Endodermal cell (in vitro differentiated cells): ENCODE measurements at regions not wholly inside any gene's neighbourhood (a gene's known extent, or its start where the extent isn't known, plus 50 kb on each side); places are given as distances from the start of the nearest gene placed in this dataset.

ENCODE experiments used
- DNase-seq: peaks from one replicate; pipeline ENCODE4 v3.0.0-alpha.2; 2017
- H3K27ac ChIP-seq: 2 replicates; pipeline ENCODE4 v1.5.1; 2013; ENCODE audit warnings: mild to moderate bottlenecking, low read depth, low read length, moderate library complexity
- H3K27me3 ChIP-seq: 2 replicates; pipeline ENCODE4 v1.6.1; 2013; ENCODE audit warnings: mild to moderate bottlenecking, low read length, moderate library complexity; ENCODE audit not compliant: insufficient read depth, control insufficient read depth, poor library complexity, severe bottlenecking
- H3K36me3 ChIP-seq: 2 replicates; pipeline ENCODE4 v1.7.0; 2013; ENCODE audit warnings: mild to moderate bottlenecking, low read length, moderate library complexity; ENCODE audit not compliant: control insufficient read depth, insufficient read depth
- H3K4me1 ChIP-seq: one replicate; pipeline ENCODE4 v1.7.0; 2013; ENCODE audit warnings: low read length; ENCODE audit not compliant: control insufficient read depth, insufficient read depth
- H3K4me3 ChIP-seq: 2 replicates; pipeline ENCODE4 v1.5.1; 2013; ENCODE audit warnings: mild to moderate bottlenecking, low read length, moderate library complexity
- H3K9ac ChIP-seq: 2 replicates; pipeline ENCODE4 v1.6.1; 2013; ENCODE audit warnings: mild to moderate bottlenecking, low read length, moderate library complexity; ENCODE audit not compliant: poor library complexity, severe bottlenecking; ENCODE audit errors: extremely low read depth
- H3K9me3 ChIP-seq: 2 replicates; pipeline ENCODE4 v1.6.1; 2013; ENCODE audit warnings: mild to moderate bottlenecking, low read length, moderate library complexity; ENCODE audit not compliant: control insufficient read depth
- H3K27ac Mint-ChIP-seq: 2 replicates; pipeline ENCODE4 v1.8.0; 2020; ENCODE audit warnings: mixed read lengths
- H3K27me3 Mint-ChIP-seq: 2 replicates; pipeline ENCODE4 v1.8.0; 2021; ENCODE audit warnings: mild to moderate bottlenecking, mixed read lengths; ENCODE audit not compliant: insufficient read depth
- H3K36me3 Mint-ChIP-seq: 2 replicates; pipeline ENCODE4 v1.8.0; 2020; ENCODE audit warnings: low read depth, mixed read lengths
- H3K4me1 Mint-ChIP-seq: 2 replicates; pipeline ENCODE4 v1.8.0; 2020; ENCODE audit warnings: mixed read lengths
- H3K4me3 Mint-ChIP-seq: 2 replicates; pipeline ENCODE4 v1.8.0; 2020; ENCODE audit warnings: mild to moderate bottlenecking, moderate library complexity, mixed read lengths
- H3K9me3 Mint-ChIP-seq: 2 replicates; pipeline ENCODE4 v1.8.0; 2020; ENCODE audit warnings: mild to moderate bottlenecking, mixed read lengths
- CTCF ChIP-seq: fragments of 200-600 bp; sonication (generic); conservative IDR thresholded peaks from 2 replicates; pipeline ENCODE4 v1.5.0; 2021; ENCODE audit warnings: antibody characterized with exemption, mild to moderate bottlenecking
- WGBS, 2 experiments: methylation state at CpG; one replicate each; pipeline versions ENCODE4 v1.1.5 to v1.1.7; 2013; ENCODE audit warnings: missing lambda C conversion rate in 2 of 2, mixed read lengths in 1 of 2; ENCODE audit not compliant: insufficient coverage in 1 of 2, insufficient read length in 1 of 2; 5-methylcytosine and 5-hydroxymethylcytosine counted together

DNA sequence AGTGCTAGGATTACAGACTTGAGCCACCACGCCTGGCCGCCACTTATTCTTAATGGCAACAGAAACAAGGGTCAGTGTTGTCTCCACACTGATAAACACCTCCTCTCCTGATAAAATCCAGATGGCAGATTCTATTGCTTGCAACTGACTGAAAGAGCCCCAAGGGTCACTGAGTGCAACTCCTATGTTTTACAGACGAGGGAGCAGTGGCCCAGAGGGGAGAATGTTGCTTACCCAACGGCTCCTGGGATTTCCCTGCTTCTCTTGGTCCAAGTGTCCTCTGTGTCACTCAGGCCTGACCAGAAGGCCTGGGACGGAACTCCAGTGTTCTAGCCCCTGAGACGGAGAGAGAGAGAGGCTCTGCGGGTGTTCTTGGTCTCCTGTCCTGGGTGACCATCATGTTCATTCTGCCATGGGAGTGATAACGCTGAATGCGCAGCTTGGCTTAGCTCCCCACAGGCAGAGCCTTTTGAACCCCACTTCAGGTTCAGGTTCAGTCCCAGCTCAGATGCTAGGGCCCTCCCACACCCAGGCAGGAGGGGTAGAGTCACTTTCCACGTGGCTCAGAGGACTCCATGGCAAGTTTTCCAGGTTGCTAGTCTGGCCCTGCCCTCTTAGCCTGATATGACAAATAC is 77.3 kb upstream of the NLRP1 start:
- Histone ChIP-seq H3K27me3 (no peaks in the 10 kb centered on the region), H3K36me3 (no peaks in the 10 kb centered on the region), H3K27ac (no peak overlapping the region), H3K4me1 (no peaks in the 10 kb centered on the region), H3K9ac (no peak overlapping the region), H3K9me3 (no peaks in the 10 kb centered on the region), H3K4me3 (no peak overlapping the region)
- TF ChIP-seq CTCF: peak; percentile 64
- Mint-ChIP-seq H3K4me3 (no peak overlapping the region), H3K27me3 (peaks cover 10% of the 10 kb centered on the region), H3K4me1 (peaks cover 4% of the 10 kb centered on the region), H3K36me3 (no peaks in the 10 kb centered on the region), H3K27ac (no peak overlapping the region), H3K9me3 (peaks cover 5% of the 10 kb centered on the region)
- 86 to 92% methylated on average over 6 to 10 of the region's 10 CpGs for WGBS, 2 experiments
- DNase-seq: peak; percentile 76

GRCh38 chr17:5662409-5663085 is 78.2 kb upstream of the NLRP1 start:
- Histone ChIP-seq H3K27ac (no peak overlapping the region), H3K4me3 (no peak overlapping the region), H3K27me3 (no peaks in the 10 kb centered on the region), H3K4me1 (no peaks in the 10 kb centered on the region), H3K9me3 (no peaks in the 10 kb centered on the region), H3K36me3 (no peaks in the 10 kb centered on the region), H3K9ac (no peak overlapping the region)
- Mint-ChIP-seq H3K4me1 (peaks cover 4% of the 10 kb centered on the region), H3K4me3 (no peak overlapping the region), H3K27ac (no peak overlapping the region), H3K36me3 (no peaks in the 10 kb centered on the region), H3K9me3 (peaks cover 5% of the 10 kb centered on the region), H3K27me3 (peaks cover 9% of the 10 kb centered on the region)
- 75 to 77% methylated on average over 4 to 7 of the region's 7 CpGs for WGBS, 2 experiments
- no peak for TF ChIP-seq CTCF
- no peak for DNase-seq

DNA sequence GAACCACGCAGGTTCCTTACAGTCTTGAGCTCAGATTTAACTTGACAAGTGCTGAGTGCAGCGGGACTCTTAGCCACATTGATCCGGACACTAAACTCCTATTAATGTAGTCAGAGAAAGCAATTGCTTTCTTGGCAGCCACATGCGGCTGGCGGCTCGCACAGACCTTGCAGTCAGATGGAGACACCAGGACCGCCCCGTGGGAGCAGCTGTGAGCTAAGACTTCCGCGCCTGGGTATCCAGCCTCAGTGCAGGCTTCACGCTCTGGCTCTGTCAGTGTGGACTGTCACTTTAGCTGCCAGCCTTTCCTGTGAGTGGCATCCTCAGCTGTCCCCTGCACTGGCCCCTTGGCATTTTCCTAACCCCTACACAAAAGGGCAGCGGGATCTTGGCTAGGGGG is 80.9 kb upstream of the NLRP1 start:
- peaks cover 4% of the 10 kb centered on the region for H3K4me1 Mint-ChIP-seq
- Histone ChIP-seq H3K4me1 (no peaks in the 10 kb centered on the region), H3K9ac (no peak overlapping the region), H3K4me3 (no peak overlapping the region), H3K27me3 (no peaks in the 10 kb centered on the region), H3K36me3 (no peaks in the 10 kb centered on the region), H3K9me3 (no peaks in the 10 kb centered on the region), H3K27ac (no peak overlapping the region)
- H3K27ac Mint-ChIP-seq: no peak overlapping the region
- H3K27me3 Mint-ChIP-seq: peaks cover 17% of the 10 kb centered on the region
- DNase-seq: no peak
- TF ChIP-seq CTCF: no peak
- H3K36me3 Mint-ChIP-seq: no peaks in the 10 kb centered on the region
- no peak overlapping the region for H3K4me3 Mint-ChIP-seq
- H3K9me3 Mint-ChIP-seq: peaks cover 5% of the 10 kb centered on the region
- WGBS, 2 experiments: 90 to 91% methylated on average over 11 to 12 of the region's 12 CpGs
